GM12878 (cell line): ENCODE measurements at regions not wholly inside any gene's neighbourhood (a gene's known extent, or its start where the extent isn't known, plus 50 kb on each side); places are given as distances from the start of the nearest gene placed in this dataset.

Experiments used
- ATAC-seq: fragments of 200-7000 bp; cut with Tn5 transposase; 3 replicates; pipeline ENCODE4 v1.9.1; 2020; ENCODE audit warnings: mild to moderate bottlenecking, moderate library complexity
- BruUV-seq: library from RNA; stranded (reverse); fragments of 400-500 nt; replicated peaks from 2 replicates; lab custom pipeline; 2021; lab: Mats Ljungman, UMichigan
- CTCF ChIA-PET: fragments of 300-600 bp; sonication (Branson Sonifier 250); formaldehyde crosslinking; extraction: SDS; loops from one replicate; lab custom pipeline; 2021; ENCODE audit warnings: inconsistent platforms; lab: Yijun Ruan, JAX
- POLR2A ChIA-PET: fragments of 350-600 bp; formaldehyde crosslinking; extraction: SDS; loops from one replicate; lab custom pipeline; 2021; ENCODE audit warnings: inconsistent platforms; lab: Charles Lee
- RAD21 ChIA-PET: fragments of 300-600 bp; sonication (Branson Sonifier 250); formaldehyde crosslinking; loops from one replicate; lab custom pipeline; 2023; ENCODE audit warnings: antibody characterized with exemption; ENCODE audit not compliant: unreplicated experiment; lab: Charles Lee
- SMC1A ChIA-PET: fragments of 300-600 bp; sonication (Branson Sonifier 250); formaldehyde crosslinking; loops from one replicate; lab custom pipeline; 2023; ENCODE audit not compliant: unreplicated experiment, uncharacterized antibody; lab: Charles Lee
- DNase-seq: peaks from one replicate; pipeline ENCODE4 v3.0.0-alpha.2; 2011; ENCODE audit warnings: low read depth, low spot score
- FAIRE-seq: peaks from 3 replicates; lab custom pipeline; 2011; peaks lifted over from hg19 to GRCh38; lab: Jason Lieb, UNC
- H2AFZ ChIP-seq: 2 replicates; pipeline ENCODE4 v1.6.0; 2011; ENCODE audit warnings: low read depth, low read length, control low read depth; ENCODE audit not compliant: control insufficient read depth
- H3K27ac ChIP-seq: 2 replicates; pipeline ENCODE4 v1.5.1; 2011; ENCODE audit warnings: control low read depth; ENCODE audit not compliant: control insufficient read depth, insufficient read depth
- H3K27me3 ChIP-seq, 2 experiments: replicated peaks in 1 of 2; 2 replicates each; pipeline versions ENCODE4 v1.6.0 to v1.6.1; 2011; ENCODE audit warnings: low read length in 1 of 2; ENCODE audit not compliant: control insufficient read depth in 2 of 2, insufficient read depth in 2 of 2
- H3K36me3 ChIP-seq, 2 experiments: 2 replicates each; pipeline ENCODE4 v1.5.1; 2011; ENCODE audit warnings: low read length in 1 of 2; ENCODE audit not compliant: control insufficient read depth in 2 of 2, insufficient read depth in 2 of 2
- H3K4me1 ChIP-seq: 2 replicates; pipeline ENCODE4 v1.6.1; 2011; ENCODE audit warnings: mild to moderate bottlenecking, low read length, moderate library complexity, mixed read lengths; ENCODE audit not compliant: control insufficient read depth, insufficient read depth
- H3K4me2 ChIP-seq: 2 replicates; pipeline ENCODE4 v1.6.0; 2011; ENCODE audit warnings: control low read depth; ENCODE audit not compliant: control insufficient read depth, insufficient read depth
- H3K4me3 ChIP-seq: fragments of 200-600 bp; sonication (generic); 2 replicates; pipeline ENCODE4 v1.5.1; 2016
- H3K79me2 ChIP-seq: 2 replicates; pipeline ENCODE4 v1.6.0; 2011; ENCODE audit warnings: low read length; ENCODE audit not compliant: control insufficient read depth, insufficient read depth
- H3K9ac ChIP-seq: 2 replicates; pipeline ENCODE4 v1.8.0; 2011; ENCODE audit warnings: low read length, control low read depth, mixed read lengths; ENCODE audit not compliant: control insufficient read depth, insufficient read depth
- H3K9me3 ChIP-seq: replicated peaks from 3 replicates; pipeline ENCODE4 v1.5.1; 2011; ENCODE audit warnings: mild to moderate bottlenecking, low read length; ENCODE audit not compliant: control insufficient read depth, insufficient read depth
- H4K20me1 ChIP-seq: 2 replicates; pipeline ENCODE4 v1.6.0; 2011; ENCODE audit not compliant: control insufficient read depth, insufficient read depth
- ATF7 ChIP-seq: fragments of 450-650 bp; IDR thresholded peaks from 2 replicates; pipeline ENCODE4 v1.6.1; 2016; ENCODE audit warnings: low read depth, mild to moderate bottlenecking
- BACH1 ChIP-seq: fragments of 450-650 bp; IDR thresholded peaks from 2 replicates; pipeline ENCODE4 v1.6.1; 2017; ENCODE audit warnings: mild to moderate bottlenecking, borderline replicate concordance
- CEBPB ChIP-seq, 2 experiments: fragments of 150-350 bp in 1 of 2; IDR thresholded peaks; 2 replicates each; pipeline ENCODE4 v1.6.1; 2012 to 2014; ENCODE audit warnings: low read depth in 2 of 2, low read length in 2 of 2, borderline replicate concordance in 1 of 2, inconsistent platforms in 1 of 2
- ESRRA ChIP-seq: IDR thresholded peaks from 2 replicates; pipeline ENCODE4 v1.6.1; 2012; ENCODE audit warnings: mild to moderate bottlenecking, low read length, improper control_type of control experiment
- FOXM1 ChIP-seq: IDR thresholded peaks from 2 replicates; pipeline ENCODE4 v1.6.1; 2012; ENCODE audit warnings: low read depth, mild to moderate bottlenecking, inconsistent platforms, low read length, moderate library complexity
- HDGF ChIP-seq: fragments of 450-650 bp; IDR thresholded peaks from 2 replicates; pipeline ENCODE4 v1.6.1; 2016; ENCODE audit warnings: antibody characterized with exemption
- JUND ChIP-seq: IDR thresholded peaks from 2 replicates; pipeline ENCODE4 v1.6.1; 2012; ENCODE audit warnings: low read depth, mild to moderate bottlenecking, low read length, improper control_type of control experiment, moderate library complexity
- NBN ChIP-seq: fragments of 450-650 bp; IDR thresholded peaks from 2 replicates; pipeline ENCODE4 v1.6.1; 2016
- PAX8 ChIP-seq: fragments of 450-650 bp; IDR thresholded peaks from 2 replicates; pipeline ENCODE4 v1.6.1; 2017; ENCODE audit warnings: mild to moderate bottlenecking, moderate library complexity
- RAD21 ChIP-seq: IDR thresholded peaks from 2 replicates; pipeline ENCODE4 v1.6.1; 2011; ENCODE audit warnings: mild to moderate bottlenecking, low read depth, low read length, moderate library complexity; ENCODE audit not compliant: insufficient read depth
- SREBF1 ChIP-seq: IDR thresholded peaks from 2 replicates; pipeline ENCODE4 v1.6.1; 2012; ENCODE audit warnings: mild to moderate bottlenecking, low read length
- WGBS: methylation state at CpG from one replicate; pipeline ENCODE4 v1.1.6; 2016; ENCODE audit warnings: low lambda C conversion rate; ENCODE audit not compliant: insufficient replicate concordance, insufficient coverage; ENCODE audit errors: missing lambda C conversion rate; 5-methylcytosine and 5-hydroxymethylcytosine counted together
- in situ Hi-C: fragments of 300-500 bp; cut with MboI; formaldehyde crosslinking; loops from 9 replicates; pipeline ENCODE4 v1.14.3; 2018; ENCODE audit warnings: mixed read lengths
- intact Hi-C: fragments of 100-400 bp; cut with micrococcal nuclease; formaldehyde crosslinking; loops from one replicate; pipeline ENCODE4 v1.14.2; 2022; ENCODE audit not compliant: unreplicated experiment
- TF ChIP-seq, protein P1 (sequence below): fragments of 450-650 bp; IDR thresholded peaks from 2 replicates; pipeline ENCODE4 v1.6.1; 2017; ENCODE audit warnings: antibody characterized with exemption, mild to moderate bottlenecking, moderate library complexity
- TF ChIP-seq, protein P2 (sequence below): fragments of 450-650 bp; conservative IDR thresholded peaks from 2 replicates; pipeline ENCODE4 v1.6.1; 2017; ENCODE audit warnings: mild to moderate bottlenecking, moderate library complexity

DNA sequence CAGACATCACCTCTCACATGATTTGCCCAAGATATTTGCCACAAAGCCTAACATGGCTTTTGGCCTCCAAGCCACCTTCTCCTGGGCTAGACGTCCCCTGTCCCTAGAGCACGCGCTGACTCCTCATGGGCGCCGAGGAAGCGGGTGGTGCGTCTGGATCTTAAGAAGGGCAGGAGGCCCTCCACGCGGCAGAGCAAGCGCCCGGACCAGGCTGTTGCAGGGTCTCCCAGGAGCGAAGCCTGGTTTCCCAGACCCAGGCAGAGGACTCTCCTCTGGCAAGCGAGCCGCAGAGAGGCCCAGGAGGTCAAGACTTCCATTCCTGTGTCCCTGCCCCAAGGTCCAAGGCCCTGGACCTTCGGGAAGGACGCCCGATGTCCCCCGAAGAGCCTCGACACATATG lies 101.7 kb upstream of the TTC34 start (continued):
- TF ChIP-seq, protein P1, sequence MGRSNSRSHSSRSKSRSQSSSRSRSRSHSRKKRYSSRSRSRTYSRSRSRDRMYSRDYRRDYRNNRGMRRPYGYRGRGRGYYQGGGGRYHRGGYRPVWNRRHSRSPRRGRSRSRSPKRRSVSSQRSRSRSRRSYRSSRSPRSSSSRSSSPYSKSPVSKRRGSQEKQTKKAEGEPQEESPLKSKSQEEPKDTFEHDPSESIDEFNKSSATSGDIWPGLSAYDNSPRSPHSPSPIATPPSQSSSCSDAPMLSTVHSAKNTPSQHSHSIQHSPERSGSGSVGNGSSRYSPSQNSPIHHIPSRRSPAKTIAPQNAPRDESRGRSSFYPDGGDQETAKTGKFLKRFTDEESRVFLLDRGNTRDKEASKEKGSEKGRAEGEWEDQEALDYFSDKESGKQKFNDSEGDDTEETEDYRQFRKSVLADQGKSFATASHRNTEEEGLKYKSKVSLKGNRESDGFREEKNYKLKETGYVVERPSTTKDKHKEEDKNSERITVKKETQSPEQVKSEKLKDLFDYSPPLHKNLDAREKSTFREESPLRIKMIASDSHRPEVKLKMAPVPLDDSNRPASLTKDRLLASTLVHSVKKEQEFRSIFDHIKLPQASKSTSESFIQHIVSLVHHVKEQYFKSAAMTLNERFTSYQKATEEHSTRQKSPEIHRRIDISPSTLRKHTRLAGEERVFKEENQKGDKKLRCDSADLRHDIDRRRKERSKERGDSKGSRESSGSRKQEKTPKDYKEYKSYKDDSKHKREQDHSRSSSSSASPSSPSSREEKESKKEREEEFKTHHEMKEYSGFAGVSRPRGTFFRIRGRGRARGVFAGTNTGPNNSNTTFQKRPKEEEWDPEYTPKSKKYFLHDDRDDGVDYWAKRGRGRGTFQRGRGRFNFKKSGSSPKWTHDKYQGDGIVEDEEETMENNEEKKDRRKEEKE, result no peak
- no peak for TF ChIP-seq ESRRA
- no peak for TF ChIP-seq BACH1
- TF ChIP-seq, protein P2, sequence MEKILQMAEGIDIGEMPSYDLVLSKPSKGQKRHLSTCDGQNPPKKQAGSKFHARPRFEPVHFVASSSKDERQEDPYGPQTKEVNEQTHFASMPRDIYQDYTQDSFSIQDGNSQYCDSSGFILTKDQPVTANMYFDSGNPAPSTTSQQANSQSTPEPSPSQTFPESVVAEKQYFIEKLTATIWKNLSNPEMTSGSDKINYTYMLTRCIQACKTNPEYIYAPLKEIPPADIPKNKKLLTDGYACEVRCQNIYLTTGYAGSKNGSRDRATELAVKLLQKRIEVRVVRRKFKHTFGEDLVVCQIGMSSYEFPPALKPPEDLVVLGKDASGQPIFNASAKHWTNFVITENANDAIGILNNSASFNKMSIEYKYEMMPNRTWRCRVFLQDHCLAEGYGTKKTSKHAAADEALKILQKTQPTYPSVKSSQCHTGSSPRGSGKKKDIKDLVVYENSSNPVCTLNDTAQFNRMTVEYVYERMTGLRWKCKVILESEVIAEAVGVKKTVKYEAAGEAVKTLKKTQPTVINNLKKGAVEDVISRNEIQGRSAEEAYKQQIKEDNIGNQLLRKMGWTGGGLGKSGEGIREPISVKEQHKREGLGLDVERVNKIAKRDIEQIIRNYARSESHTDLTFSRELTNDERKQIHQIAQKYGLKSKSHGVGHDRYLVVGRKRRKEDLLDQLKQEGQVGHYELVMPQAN, result no peak
- TF ChIP-seq CEBPB (IDR thresholded peaks at IDR 0.05; ENCODE audit: borderline replicate concordance in 1 of 2, low read depth in 2 of 2, low read length in 2 of 2), result no peak
- TF ChIP-seq NBN, result no peak
- TF ChIP-seq PAX8, result no peak
- no peak for TF ChIP-seq FOXM1

DNA sequence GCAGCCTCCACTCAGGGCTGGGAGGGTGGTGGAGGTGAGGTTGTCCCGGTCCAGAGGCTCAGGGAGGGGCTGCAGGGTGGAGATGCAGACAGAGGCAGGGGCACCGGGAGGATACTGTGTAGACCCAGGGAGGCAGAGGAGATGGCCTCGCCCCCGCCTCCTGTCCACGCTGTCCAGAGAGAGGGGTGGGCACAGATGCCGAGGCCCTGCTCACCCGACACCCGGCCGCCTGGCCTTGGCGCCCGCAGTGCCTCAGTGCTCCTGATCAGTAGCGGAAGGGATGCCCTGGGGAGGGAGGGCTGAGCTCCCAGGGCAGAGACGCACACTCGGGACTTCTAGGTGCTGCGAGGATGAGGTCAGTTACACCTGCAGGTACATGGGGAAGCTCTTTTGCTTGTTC lies 102.7 kb upstream of the TTC34 start:
- H3K4me3 ChIP-seq, result no peak overlapping the region
- H3K9me3 ChIP-seq, result no peaks in the 10 kb centered on the region
- no peak for FAIRE-seq
- POLR2A ChIA-PET, result no interaction called here
- BruUV-seq, result no TSS peak
- no peak overlapping the region for H2AFZ ChIP-seq
- no peaks in the 10 kb centered on the region for H3K4me1 ChIP-seq
- TF ChIP-seq HDGF (no peak), RAD21 (no peak), ATF7 (no peak), SREBF1 (no peak), JUND (no peak)
- TF ChIP-seq, all 136 proteins: peak for 0
- intact Hi-C loops (no loop called here), in situ Hi-C loops (no loop called here)
- ChIA-PET CTCF (no interaction called here), RAD21 (no interaction called here), SMC1A (no interaction called here)
- H3K79me2 ChIP-seq, result no peaks in the 10 kb centered on the region
- no peak for DNase-seq
- WGBS, result 40% methylated on average over 13 of the region's 15 CpGs
- no peaks in the 10 kb centered on the region for H3K27me3 ChIP-seq
- no peaks in the 10 kb centered on the region for H3K36me3 ChIP-seq
- H3K9ac ChIP-seq, result no peak overlapping the region
- H4K20me1 ChIP-seq, result no peaks in the 10 kb centered on the region
- no peak overlapping the region for H3K27ac ChIP-seq
- no peak overlapping the region for H3K4me2 ChIP-seq
- ATAC-seq, result no peak
